Right lobe of liver (tissue), 4 donors: ENCODE measurements at regions not wholly inside any gene's neighbourhood (a gene's known extent, or its start where the extent isn't known, plus 50 kb on each side); places are given as distances from the start of the nearest gene placed in this dataset.

ENCODE experiments used
- CTCF ChIP-seq, 4 donors: fragments of 200-600 bp in 3 of 4; fragments of 450-650 bp in 1 of 4; IDR thresholded peaks; one replicate each; pipeline versions ENCODE4 v1.5.1 to v1.8.0; 2016 to 2022; ENCODE audit warnings: antibody characterized with exemption in 4 of 4, mild to moderate bottlenecking in 2 of 4
- POLR2A ChIP-seq: fragments of 450-650 bp; IDR thresholded peaks from one replicate; pipeline ENCODE4 v1.6.1; 2017; ENCODE audit warnings: antibody characterized with exemption, mild to moderate bottlenecking
- donor health status: DM: no; HTN: no; CAD: no.
- donor health status: DM: no; HTN: no; CAD: no.
- donor health status: DM: no; HTN: yes; CAD: no.

- TF ChIP-seq CTCF (IDR thresholded peaks at IDR 0.05) (no peak), POLR2A (no peak)
Measured at GRCh38 chr1:11428789-11429188, 50.2 kb upstream of the DISP3 start.
